ENCODE measurements at regions not wholly inside any gene's neighbourhood (a gene's known extent, or its start where the extent isn't known, plus 50 kb on each side); places are given as distances from the start of the nearest gene placed in this dataset.

GRCh38 chr11:127288926-127289325, 288.4 kb upstream of the KIRREL3 start:
- 47% methylated on average over 5 of the region's 5 CpGs for WGBS (ENCODE audit: insufficient coverage, insufficient replicate concordance, low lambda C conversion rate, missing lambda C conversion rate)

More at GRCh38 chr11:127288926-127289325, 288.4 kb upstream of the KIRREL3 start:
- Histone ChIP-seq H3K9ac (ENCODE audit: control insufficient read depth, insufficient read depth, low read length) (no peak overlapping the region), H3K36me3 (ENCODE audit: control insufficient read depth in 2 of 2, insufficient read depth in 2 of 2, low read length in 1 of 2) (no peaks in the 10 kb centered on the region), H3K4me2 (ENCODE audit: control insufficient read depth, insufficient read depth) (no peak overlapping the region), H3K9me3 (replicated peaks; ENCODE audit: control insufficient read depth, insufficient read depth, low read length) (no peaks in the 10 kb centered on the region), H3K79me2 (ENCODE audit: control insufficient read depth, insufficient read depth, low read length) (no peaks in the 10 kb centered on the region), H3K4me3 (no peak overlapping the region), H3K4me1 (ENCODE audit: control insufficient read depth, insufficient read depth, low read length) (no peaks in the 10 kb centered on the region), H3K27ac (ENCODE audit: control insufficient read depth, insufficient read depth) (no peak overlapping the region), H4K20me1 (ENCODE audit: control insufficient read depth, insufficient read depth) (no peaks in the 10 kb centered on the region), H3K27me3 (replicated peaks in 1 of 2; ENCODE audit: control insufficient read depth in 2 of 2, insufficient read depth in 2 of 2, low read length in 1 of 2) (no peaks in the 10 kb centered on the region), H2AFZ (ENCODE audit: control insufficient read depth, low read depth, low read length) (no peak overlapping the region)
- RAD21 ChIA-PET (ENCODE audit: unreplicated experiment), result no interaction called here
- POLR2A ChIA-PET, result no interaction called here
- SMC1A ChIA-PET (ENCODE audit: uncharacterized antibody, unreplicated experiment), result no interaction called here
- intact Hi-C loops (cut with micrococcal nuclease; ENCODE audit: unreplicated experiment), result no loop called here
- ATAC-seq (no peak), DNase-seq (ENCODE audit: low read depth, low spot score) (no peak), FAIRE-seq (no peak)
- no TSS peak for BruUV-seq (replicated peaks)
- in situ Hi-C loops (cut with MboI), result no loop called here
- CTCF ChIA-PET, result no interaction called here
- TF ChIP-seq ESRRA (IDR thresholded peaks at IDR 0.05; ENCODE audit: low read length) (no peak), NFYB (IDR thresholded peaks at IDR 0.05; ENCODE audit: insufficient read depth, low read depth, low read length) (no peak), YY1 (IDR thresholded peaks at IDR 0.05; ENCODE audit: low read depth, low read length) (no peak), E2F4 (IDR thresholded peaks at IDR 0.05; ENCODE audit: low read depth, low read length) (no peak), E4F1 (IDR thresholded peaks at IDR 0.05; ENCODE audit: borderline replicate concordance, partially characterized antibody) (no peak), SMC3 (IDR thresholded peaks at IDR 0.05; ENCODE audit: borderline replicate concordance, low read length) (no peak), NR2C2 (IDR thresholded peaks at IDR 0.05; ENCODE audit: borderline replicate concordance, control insufficient read depth, insufficient read length, low read depth) (no peak), RFX5 (IDR thresholded peaks at IDR 0.05; ENCODE audit: low read depth, low read length) (no peak), HDAC2 (IDR thresholded peaks at IDR 0.05) (no peak), SMAD5 (IDR thresholded peaks at IDR 0.05; ENCODE audit: low read depth) (no peak), CBFB (IDR thresholded peaks at IDR 0.05; ENCODE audit: low read depth) (no peak), SRF (IDR thresholded peaks at IDR 0.05; ENCODE audit: low read depth in 2 of 2, low read length in 2 of 2) (no peak), HCFC1 (IDR thresholded peaks at IDR 0.05; ENCODE audit: low read length) (no peak), POU2F2 (IDR thresholded peaks at IDR 0.05; ENCODE audit: borderline replicate concordance, low read depth, low read length) (no peak), USF1 (IDR thresholded peaks at IDR 0.05; ENCODE audit: borderline replicate concordance, extremely low read length, insufficient read depth, low read depth, low read length) (no peak), EGR1 (IDR thresholded peaks at IDR 0.05; ENCODE audit: borderline replicate concordance in 1 of 2, low read depth in 2 of 2, low read length in 2 of 2) (no peak), KAT2A (conservative IDR thresholded peaks at IDR 0.05; ENCODE audit: control insufficient read depth, low read depth, low read length) (no peak), CEBPZ (IDR thresholded peaks at IDR 0.05; ENCODE audit: low read depth, low read length) (no peak)

Data from GM12878 (cell line).